H7 (cell line): ENCODE measurements at regions not wholly inside any gene's neighbourhood (a gene's known extent, or its start where the extent isn't known, plus 50 kb on each side); places are given as distances from the start of the nearest gene placed in this dataset.

ENCODE experiments used
- DNase-seq: peaks from one replicate; pipeline ENCODE4 v3.0.0; 2012
- H3K27me3 ChIP-seq: 2 replicates; pipeline ENCODE4 v1.6.0; 2011; ENCODE audit warnings: mild to moderate bottlenecking, low read length; ENCODE audit not compliant: control insufficient read depth, insufficient read depth
- H3K36me3 ChIP-seq: replicated peaks from 2 replicates; pipeline ENCODE4 v1.5.1; 2011; ENCODE audit warnings: low read length; ENCODE audit not compliant: control insufficient read depth, insufficient read depth
- H3K4me3 ChIP-seq: 2 replicates; pipeline ENCODE4 v1.5.1; 2011; ENCODE audit warnings: low read depth, mild to moderate bottlenecking, control low read depth, low read length, moderate library complexity; ENCODE audit not compliant: insufficient read depth

DNA sequence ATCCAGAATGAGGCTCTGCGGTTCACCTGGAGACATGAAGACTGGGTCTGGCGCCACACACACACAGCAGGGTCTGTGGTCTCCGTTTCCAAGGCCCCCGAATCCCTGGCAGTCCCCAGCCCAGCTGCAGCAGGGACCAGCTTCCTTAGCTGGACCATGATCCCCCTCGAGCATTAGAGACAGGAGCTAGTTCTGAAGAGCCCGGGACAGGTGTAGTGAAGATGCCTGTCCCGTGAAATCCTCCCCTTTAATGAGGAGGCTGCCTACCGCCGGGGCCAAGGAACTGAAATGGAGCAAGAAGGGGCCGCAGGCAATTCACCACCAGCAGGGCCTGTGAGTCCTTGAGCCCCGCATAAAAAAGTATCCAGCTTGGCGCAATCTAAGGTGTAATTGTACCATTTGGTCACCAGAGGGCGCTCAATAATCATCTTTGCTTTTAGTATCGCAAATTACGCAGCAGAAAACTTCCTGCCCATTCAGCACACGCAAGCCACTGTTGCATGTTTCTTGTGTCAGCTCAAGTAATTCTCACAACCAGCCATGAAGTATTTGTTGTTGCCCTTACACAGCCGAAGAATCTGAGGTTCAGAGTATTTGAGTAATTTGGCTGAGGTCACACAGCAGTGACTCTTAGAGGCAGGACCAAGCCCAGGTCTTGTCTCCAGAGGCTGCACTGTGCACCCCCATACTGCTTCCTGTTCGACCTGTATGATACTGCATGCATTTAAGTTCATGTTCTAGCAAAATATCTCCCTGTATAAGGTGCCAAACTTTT is 54.3 kb upstream of the PPP2R5C start:
- no peak overlapping the region for H3K4me3 ChIP-seq
- DNase-seq, result peak; percentile 83
- H3K36me3 ChIP-seq, result no peaks in the 10 kb centered on the region
- H3K27me3 ChIP-seq, result peaks cover 19% of the 10 kb centered on the region

DNA sequence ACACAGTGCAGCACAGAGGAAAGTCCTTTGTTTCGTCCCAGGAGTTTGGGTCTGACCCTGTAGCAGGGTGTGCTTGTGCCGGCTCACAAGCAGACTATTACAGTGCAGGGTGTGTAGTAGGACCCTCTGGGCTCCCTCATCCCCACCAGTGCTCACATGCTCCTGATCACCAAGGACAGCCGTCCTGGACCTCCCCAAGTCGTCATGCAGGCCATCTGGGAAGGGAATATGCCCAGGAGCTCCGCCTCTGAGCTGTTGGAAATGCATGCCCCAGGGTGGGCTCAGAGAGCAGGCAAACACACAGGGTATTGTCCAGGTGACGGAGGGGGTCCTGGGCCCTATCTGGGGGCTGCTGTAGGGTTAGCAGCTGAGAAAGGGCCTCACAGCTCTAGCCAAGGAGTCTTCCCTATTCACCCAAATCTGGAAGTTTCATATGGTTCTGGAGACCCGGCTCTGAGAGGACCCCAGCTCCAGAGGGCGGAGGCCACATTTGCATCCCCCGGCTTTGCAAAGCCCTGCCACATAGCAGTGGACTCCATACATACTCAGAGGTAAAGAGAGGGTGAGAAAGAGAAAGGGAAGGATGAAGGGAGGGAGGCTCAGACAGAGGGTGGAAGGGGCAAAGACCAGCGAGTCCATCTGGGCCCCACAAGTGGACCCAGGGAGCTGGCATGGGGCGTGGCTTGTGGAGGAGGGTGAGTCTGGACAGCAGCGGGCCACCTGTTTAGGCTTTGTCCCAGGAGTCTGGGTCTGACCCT is 53.5 kb upstream of the PPP2R5C start:
- DNase-seq, result no peak
- no peak overlapping the region for H3K4me3 ChIP-seq
- H3K27me3 ChIP-seq, result peaks cover 19% of the 10 kb centered on the region
- no peaks in the 10 kb centered on the region for H3K36me3 ChIP-seq

DNA sequence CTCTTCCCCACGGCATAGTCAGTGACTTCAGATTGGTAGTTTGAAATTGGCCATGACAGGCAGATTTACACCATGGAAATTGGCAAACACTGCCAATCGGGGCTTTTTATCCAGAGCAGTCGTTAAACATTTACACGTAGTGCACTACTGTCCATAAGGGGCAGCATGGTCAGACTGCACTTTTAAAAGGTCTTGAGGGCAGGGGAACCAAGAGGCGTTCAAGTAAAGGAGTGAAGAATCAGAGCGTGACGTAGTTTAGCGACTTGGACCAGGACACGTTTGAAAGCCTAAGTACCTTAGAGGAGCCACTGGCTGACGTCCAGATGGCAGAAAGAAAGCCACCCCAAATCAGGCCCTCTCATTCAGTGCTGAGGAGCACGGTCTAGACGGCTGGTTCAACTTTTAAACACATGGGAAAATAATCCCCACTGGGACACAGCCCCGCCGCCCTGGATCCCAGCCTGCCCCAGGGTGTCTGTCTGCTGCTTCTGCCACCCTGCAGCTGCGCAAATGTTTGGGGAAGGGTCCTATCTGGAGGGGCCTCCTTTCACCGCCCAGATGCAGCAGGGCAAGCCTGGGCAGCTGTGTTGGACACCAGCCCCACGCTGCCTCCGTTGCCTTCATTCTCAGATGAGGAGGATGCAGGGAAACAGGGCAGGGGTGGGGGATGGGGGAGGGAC is 52.5 kb upstream of the PPP2R5C start:
- H3K36me3 ChIP-seq, result no peaks in the 10 kb centered on the region
- H3K4me3 ChIP-seq, result no peak overlapping the region
- H3K27me3 ChIP-seq, result peaks cover 19% of the 10 kb centered on the region
- DNase-seq, result no peak

DNA sequence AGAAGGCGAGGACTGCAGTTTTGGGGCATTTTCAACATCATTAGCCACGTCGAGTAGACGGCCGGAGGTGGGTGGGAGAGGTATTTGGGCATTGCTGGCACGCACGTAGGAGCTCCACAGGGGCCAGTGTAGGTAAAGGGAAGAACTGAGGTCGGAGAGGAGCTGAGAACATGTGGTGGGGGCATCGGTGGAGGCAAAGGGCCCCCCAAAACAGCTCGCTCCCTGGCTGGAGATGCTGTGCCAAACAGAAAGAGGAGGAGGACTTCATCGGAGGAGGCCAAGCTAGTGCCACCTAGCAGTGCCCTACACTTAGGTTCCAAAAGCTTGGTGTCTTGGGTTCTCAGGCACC is 52.0 kb upstream of the PPP2R5C start:
- Histone ChIP-seq H3K36me3 (no peaks in the 10 kb centered on the region), H3K27me3 (peaks cover 19% of the 10 kb centered on the region), H3K4me3 (no peak overlapping the region)
- no peak for DNase-seq

DNA sequence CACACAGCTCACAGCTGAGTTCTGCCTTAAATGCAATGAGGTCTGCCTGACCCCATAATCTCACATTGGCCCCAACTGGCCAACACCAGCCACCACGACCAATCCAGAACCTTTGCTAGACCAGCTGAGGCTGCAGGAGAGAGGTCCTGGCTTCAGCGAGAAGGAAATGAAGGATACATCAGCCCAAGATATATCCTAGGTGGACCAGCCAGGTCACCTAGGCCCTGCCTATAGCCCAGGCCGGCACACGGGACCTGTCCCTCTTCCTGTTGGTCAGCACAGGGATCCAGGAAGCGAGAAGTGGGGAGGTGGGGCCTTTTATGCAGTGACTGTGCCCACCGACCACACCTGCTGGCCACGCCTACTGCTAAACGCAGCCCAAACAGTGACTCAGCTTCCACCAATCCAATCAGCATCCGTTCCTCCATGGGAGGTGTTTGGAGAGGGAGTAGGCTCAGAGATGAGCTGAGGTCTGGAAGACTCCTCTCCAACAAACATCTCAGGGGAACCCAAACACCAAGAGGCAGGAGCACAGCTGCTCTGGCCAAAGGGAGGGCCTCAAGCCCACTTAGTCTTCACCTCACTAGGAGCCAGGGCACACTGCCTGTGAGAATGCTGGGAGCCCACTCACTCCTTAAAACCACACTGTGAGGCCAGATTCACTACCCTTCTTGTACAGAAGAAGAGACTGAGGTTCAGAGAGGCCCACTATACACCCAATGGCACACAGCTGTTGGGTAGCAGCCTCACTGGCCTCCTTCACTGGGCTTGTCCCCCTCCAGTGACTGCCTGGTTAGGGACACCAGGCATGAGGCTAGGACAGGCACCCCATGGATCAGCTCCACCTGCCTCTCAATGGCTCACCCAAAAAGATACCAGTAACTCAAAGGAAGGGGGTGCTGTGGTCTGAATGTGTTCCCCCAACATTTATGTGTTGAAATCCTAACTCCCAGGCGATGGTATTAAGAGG is 51.3 kb upstream of the PPP2R5C start:
- no peaks in the 10 kb centered on the region for H3K36me3 ChIP-seq
- no peak for DNase-seq
- H3K4me3 ChIP-seq, result no peak overlapping the region
- peaks cover 15% of the 10 kb centered on the region for H3K27me3 ChIP-seq

DNA sequence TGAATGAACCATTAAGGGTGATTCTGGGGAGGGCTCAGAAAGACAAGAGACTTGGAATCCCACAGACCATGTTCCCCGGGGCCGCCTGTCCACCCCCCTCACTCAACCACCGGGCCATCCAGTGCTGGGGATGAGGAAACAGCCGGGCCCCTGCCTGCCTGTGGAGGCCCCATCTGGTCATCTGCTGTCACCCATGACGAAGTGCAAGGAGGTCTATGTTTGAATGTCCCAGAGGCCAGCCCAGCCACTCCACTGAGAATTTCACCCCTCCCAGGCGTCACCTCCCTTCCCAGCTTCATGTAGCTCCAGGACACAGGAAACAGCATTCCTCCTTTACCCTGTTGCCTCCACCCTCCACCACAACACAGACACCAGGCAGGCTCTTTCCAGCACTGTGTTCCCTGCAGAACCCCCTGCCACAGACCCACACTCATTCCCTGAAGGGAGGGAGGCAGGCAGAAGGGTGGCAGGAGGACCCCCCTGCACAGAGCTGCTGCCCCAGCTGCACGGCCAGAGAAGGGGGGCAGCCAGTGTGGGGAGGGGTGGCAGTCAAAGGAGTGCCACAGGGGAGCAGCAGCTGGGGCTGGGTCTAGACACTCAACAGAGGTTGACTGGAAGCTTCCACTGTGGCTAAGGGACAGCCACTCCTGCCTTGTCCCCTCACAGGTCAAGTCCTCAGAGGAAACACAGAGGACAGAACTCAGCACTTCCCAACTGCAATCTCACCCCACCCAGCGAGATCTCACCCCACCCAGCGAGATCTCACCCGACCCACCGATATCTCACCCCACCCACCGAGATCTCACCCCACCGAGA is 50.3 kb upstream of the PPP2R5C start:
- no peaks in the 10 kb centered on the region for H3K36me3 ChIP-seq
- H3K4me3 ChIP-seq, result no peak overlapping the region
- DNase-seq, result peak; percentile 29
- peaks cover 5% of the 10 kb centered on the region for H3K27me3 ChIP-seq
